ENCODE measurements at regions not wholly inside any gene's neighbourhood (a gene's known extent, or its start where the extent isn't known, plus 50 kb on each side); places are given as distances from the start of the nearest gene placed in this dataset.

DNA sequence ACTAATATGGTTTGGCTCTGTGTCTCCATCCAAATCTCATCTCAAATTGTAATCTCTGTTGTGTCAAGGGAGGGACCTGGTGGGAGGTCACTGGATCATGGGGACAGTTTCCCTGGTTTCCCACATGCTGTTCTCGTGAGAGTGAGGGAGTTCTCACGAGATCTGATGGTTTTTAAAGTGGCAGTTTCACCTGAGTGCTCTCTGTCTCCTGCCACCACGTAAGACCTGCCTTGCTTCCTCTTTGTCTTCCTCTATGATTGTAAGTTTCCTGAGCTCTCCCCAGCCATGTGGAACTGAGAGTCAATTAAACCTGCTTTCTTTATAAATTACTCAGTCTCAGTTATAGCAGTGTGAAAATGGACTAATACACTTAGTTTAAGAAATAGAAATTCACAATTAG is 228.9 kb downstream of the CD47 start:
- H2AFZ ChIP-seq (ENCODE audit: insufficient read depth, low read depth, low read length, poor library complexity, severe bottlenecking) = no peak overlapping the region
- no peaks in the 10 kb centered on the region for H3K79me2 ChIP-seq (ENCODE audit: insufficient read depth, low read length)
- H3K36me3 ChIP-seq (replicated peaks in 1 of 2; ENCODE audit: control insufficient read depth in 1 of 2, insufficient read depth in 2 of 2, low read length in 2 of 2) = no peaks in the 10 kb centered on the region
- no peaks in the 10 kb centered on the region for H4K20me1 ChIP-seq (ENCODE audit: insufficient read depth, low read length)
- H3K4me3 ChIP-seq (replicated peaks in 1 of 3; ENCODE audit: low read depth in 2 of 3, low read length in 3 of 3) = no peak overlapping the region
- DNase-seq = no peak
- intact Hi-C loops (cut with micrococcal nuclease) = no loop called here
- H3K27ac ChIP-seq (ENCODE audit: low read depth in 1 of 2, low read length in 2 of 2) = no peak overlapping the region
- no peak overlapping the region for H3K4me2 ChIP-seq (replicated peaks; ENCODE audit: extremely low read depth, low read length, poor library complexity, severe bottlenecking)
- no peak overlapping the region for H3K9ac ChIP-seq (ENCODE audit: insufficient read depth, low read length, poor library complexity, severe bottlenecking)
- no CpG with 5 or more reads among the region's 3 CpGs for WGBS (ENCODE audit: insufficient coverage)
- H3K9me3 Mint-ChIP-seq = peaks cover 0 to 3% (median 0%) of the 10 kb centered on the region in 7 donors
- no peaks in the 10 kb centered on the region for H3K9me3 ChIP-seq (replicated peaks in 1 of 2; ENCODE audit: control insufficient read depth in 1 of 2, insufficient read depth in 1 of 2, low read length in 2 of 2)
- no peak overlapping the region for H3K4me3 Mint-ChIP-seq
- TF ChIP-seq, protein P1, sequence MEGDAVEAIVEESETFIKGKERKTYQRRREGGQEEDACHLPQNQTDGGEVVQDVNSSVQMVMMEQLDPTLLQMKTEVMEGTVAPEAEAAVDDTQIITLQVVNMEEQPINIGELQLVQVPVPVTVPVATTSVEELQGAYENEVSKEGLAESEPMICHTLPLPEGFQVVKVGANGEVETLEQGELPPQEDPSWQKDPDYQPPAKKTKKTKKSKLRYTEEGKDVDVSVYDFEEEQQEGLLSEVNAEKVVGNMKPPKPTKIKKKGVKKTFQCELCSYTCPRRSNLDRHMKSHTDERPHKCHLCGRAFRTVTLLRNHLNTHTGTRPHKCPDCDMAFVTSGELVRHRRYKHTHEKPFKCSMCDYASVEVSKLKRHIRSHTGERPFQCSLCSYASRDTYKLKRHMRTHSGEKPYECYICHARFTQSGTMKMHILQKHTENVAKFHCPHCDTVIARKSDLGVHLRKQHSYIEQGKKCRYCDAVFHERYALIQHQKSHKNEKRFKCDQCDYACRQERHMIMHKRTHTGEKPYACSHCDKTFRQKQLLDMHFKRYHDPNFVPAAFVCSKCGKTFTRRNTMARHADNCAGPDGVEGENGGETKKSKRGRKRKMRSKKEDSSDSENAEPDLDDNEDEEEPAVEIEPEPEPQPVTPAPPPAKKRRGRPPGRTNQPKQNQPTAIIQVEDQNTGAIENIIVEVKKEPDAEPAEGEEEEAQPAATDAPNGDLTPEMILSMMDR (IDR thresholded peaks at IDR 0.05) = no peak
- H3K27me3 ChIP-seq (ENCODE audit: control insufficient read depth in 2 of 2, insufficient read depth in 2 of 2, low read length in 2 of 2) = no peaks in the 10 kb centered on the region
- no peak overlapping the region for H3K27ac Mint-ChIP-seq
- H3K4me1 ChIP-seq (ENCODE audit: control insufficient read depth in 1 of 2, insufficient read depth in 2 of 2, low read length in 2 of 2) = no peaks in the 10 kb centered on the region
- H3K36me3 Mint-ChIP-seq = no peaks in the 10 kb centered on the region
- peaks cover 0 to 5% (median 2%) of the 10 kb centered on the region in 3 donors for H3K27me3 Mint-ChIP-seq (ENCODE audit: low read depth in 3 of 3)
- no peaks in the 10 kb centered on the region for H3K4me1 Mint-ChIP-seq

DNA sequence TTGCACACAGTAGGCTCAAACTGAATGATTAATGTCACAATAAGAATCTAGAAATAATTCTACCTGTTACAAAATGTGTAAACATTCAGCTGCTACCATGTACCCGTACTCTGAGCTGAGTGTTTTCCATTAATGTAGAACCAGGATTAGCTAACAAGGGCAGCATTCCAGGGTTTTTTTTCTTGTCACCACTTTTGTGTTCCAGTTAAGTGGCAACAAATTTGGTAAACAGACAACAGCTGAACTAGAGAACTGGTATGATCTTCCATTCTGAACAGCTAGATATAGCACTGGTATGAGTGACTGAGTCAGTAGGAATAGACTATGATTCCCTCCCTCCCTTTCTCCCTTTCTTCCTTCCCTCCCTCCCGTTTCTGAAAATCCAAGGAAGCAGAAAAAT is 229.4 kb downstream of the CD47 start:
- no peaks in the 10 kb centered on the region for H3K27me3 ChIP-seq (ENCODE audit: control insufficient read depth in 2 of 2, insufficient read depth in 2 of 2, low read length in 2 of 2)
- H2AFZ ChIP-seq (ENCODE audit: insufficient read depth, low read depth, low read length, poor library complexity, severe bottlenecking) = no peak overlapping the region
- intact Hi-C loops (cut with micrococcal nuclease) = no loop called here
- no peaks in the 10 kb centered on the region for H4K20me1 ChIP-seq (ENCODE audit: insufficient read depth, low read length)
- Mint-ChIP-seq H3K9me3 (peaks cover 0 to 3% (median 0%) of the 10 kb centered on the region in 7 donors), H3K36me3 (no peaks in the 10 kb centered on the region), H3K27me3 (ENCODE audit: low read depth in 3 of 3) (peaks cover 0 to 5% (median 2%) of the 10 kb centered on the region in 3 donors), H3K27ac (no peak overlapping the region), H3K4me1 (no peaks in the 10 kb centered on the region), H3K4me3 (no peak overlapping the region)
- WGBS (ENCODE audit: insufficient coverage) = 43% methylated on average over 1 of the region's 2 CpGs
- H3K27ac ChIP-seq (ENCODE audit: low read depth in 1 of 2, low read length in 2 of 2) = no peak overlapping the region
- H3K4me1 ChIP-seq (ENCODE audit: control insufficient read depth in 1 of 2, insufficient read depth in 2 of 2, low read length in 2 of 2) = no peaks in the 10 kb centered on the region
- H3K79me2 ChIP-seq (ENCODE audit: insufficient read depth, low read length) = no peaks in the 10 kb centered on the region
- H3K4me2 ChIP-seq (replicated peaks; ENCODE audit: extremely low read depth, low read length, poor library complexity, severe bottlenecking) = no peak overlapping the region
- H3K36me3 ChIP-seq (replicated peaks in 1 of 2; ENCODE audit: control insufficient read depth in 1 of 2, insufficient read depth in 2 of 2, low read length in 2 of 2) = no peaks in the 10 kb centered on the region
- H3K9ac ChIP-seq (ENCODE audit: insufficient read depth, low read length, poor library complexity, severe bottlenecking) = no peak overlapping the region
- TF ChIP-seq, protein P1 (IDR thresholded peaks at IDR 0.05) = no peak
- H3K9me3 ChIP-seq (replicated peaks in 1 of 2; ENCODE audit: control insufficient read depth in 1 of 2, insufficient read depth in 1 of 2, low read length in 2 of 2) = no peaks in the 10 kb centered on the region
- H3K4me3 ChIP-seq (replicated peaks in 1 of 3; ENCODE audit: low read depth in 2 of 3, low read length in 3 of 3) = no peak overlapping the region
- no peak for DNase-seq
